ENCODE measurements at regions not wholly inside any gene's neighbourhood (a gene's known extent, or its start where the extent isn't known, plus 50 kb on each side); places are given as distances from the start of the nearest gene placed in this dataset.

DNA sequence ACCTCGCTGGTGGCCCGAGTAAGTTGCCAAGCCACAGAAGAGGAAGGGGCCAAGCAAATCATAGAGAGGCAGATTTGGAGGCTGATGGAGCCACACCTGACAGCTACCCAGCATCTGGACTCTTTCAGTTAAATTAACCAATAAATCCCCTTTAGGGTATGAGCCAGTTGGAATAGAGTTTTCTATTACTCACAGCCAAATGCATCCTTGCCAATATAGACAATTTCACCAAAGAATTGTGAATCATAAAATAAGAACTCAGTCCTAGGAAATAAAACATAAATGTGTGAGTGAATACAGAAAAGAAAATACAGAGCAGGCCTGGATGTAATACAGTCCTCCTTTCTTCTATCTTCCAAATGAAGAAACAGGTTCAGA lies 161.6 kb upstream of the ANKRD28 start:
- Histone ChIP-seq H3K9me3 (ENCODE audit: control insufficient read depth, insufficient read depth, low read length) (no peaks in the 10 kb centered on the region), H3K4me3 (ENCODE audit: low read depth, low read length) (no peak overlapping the region), H3K4me1 (ENCODE audit: control insufficient read depth, insufficient read depth, low read length) (no peaks in the 10 kb centered on the region)

DNA sequence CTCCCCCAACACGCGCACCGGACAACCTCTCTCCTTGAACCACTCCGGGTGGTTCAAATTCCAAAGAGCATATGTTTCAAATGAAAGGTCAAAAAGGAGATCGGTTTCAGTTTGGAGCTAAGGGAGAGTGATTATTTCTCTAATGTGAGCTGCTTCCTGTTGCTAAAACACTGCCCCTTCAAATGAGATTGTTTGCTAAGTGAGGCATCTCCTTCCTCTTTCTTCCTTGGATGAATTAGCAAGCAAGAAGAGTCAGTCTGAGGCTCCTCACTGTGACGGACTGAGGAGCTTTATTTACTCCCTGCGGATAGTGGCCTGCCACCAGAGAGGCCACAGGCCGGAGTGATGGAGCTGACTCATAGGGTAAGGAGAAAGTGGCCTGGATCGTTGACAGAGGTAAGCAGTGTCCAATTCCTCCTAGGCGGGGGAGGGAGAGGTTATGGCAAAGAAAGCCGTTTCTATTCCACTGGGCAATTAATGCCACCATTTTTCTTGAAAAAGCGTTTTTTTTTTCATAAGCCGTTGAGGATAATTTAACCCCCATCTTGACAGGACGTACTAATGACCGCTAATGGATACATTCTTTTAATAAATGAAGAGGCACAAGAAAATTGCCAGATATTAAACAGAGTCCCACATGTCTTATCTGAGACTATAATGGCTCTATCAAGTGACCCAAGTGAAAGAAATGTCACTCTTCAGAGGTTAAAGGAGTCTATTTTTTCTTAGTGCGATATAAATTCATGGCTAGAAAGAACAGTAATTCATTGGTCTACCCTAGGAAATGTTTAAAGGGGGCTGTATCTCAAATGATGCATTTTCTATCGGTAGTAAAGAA lies 167.0 kb upstream of the ANKRD28 start:
- no peaks in the 10 kb centered on the region for H3K36me3 ChIP-seq (ENCODE audit: control insufficient read depth, insufficient read depth, low read length)
- H3K4me1 ChIP-seq (ENCODE audit: control insufficient read depth, insufficient read depth, low read length), result no peaks in the 10 kb centered on the region
- H3K27me3 ChIP-seq (ENCODE audit: control insufficient read depth, insufficient read depth, low read length), result no peaks in the 10 kb centered on the region
- H3K9ac ChIP-seq (ENCODE audit: low read depth, low read length), result no peak overlapping the region
- no peak overlapping the region for H3K4me3 ChIP-seq (ENCODE audit: low read depth, low read length)
- no peaks in the 10 kb centered on the region for H3K9me3 ChIP-seq (ENCODE audit: control insufficient read depth, insufficient read depth, low read length)

More for the DNA sequence above, 161.6 kb upstream of the ANKRD28 start:
- Histone ChIP-seq H3K36me3 (ENCODE audit: control insufficient read depth, insufficient read depth, low read length) (no peaks in the 10 kb centered on the region), H3K27me3 (ENCODE audit: control insufficient read depth, insufficient read depth, low read length) (no peaks in the 10 kb centered on the region), H3K9ac (ENCODE audit: low read depth, low read length) (no peak overlapping the region)

DNA sequence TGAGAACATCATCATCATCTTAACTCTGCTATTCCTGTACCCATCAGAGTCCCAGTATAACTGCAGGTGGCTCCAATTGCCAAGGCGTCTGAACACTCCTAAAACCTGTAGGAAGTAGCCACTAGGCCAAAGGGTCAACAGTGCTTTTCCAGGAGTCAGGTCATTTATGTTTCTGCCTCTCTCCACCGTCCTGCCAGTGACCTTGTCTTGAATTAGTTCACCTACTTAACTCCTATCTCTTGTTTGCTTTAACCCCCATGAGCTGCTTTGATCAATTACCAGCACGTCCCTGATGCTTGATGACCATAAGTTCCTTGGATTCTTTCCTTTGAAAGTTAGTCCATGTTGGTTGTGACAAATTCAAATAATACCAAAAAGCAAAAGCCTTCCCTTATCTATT lies 169.8 kb upstream of the ANKRD28 start:
- H3K4me3 ChIP-seq (ENCODE audit: low read depth, low read length), result no peak overlapping the region
- no peaks in the 10 kb centered on the region for H3K9me3 ChIP-seq (ENCODE audit: control insufficient read depth, insufficient read depth, low read length)
- H3K36me3 ChIP-seq (ENCODE audit: control insufficient read depth, insufficient read depth, low read length), result no peaks in the 10 kb centered on the region
- no peak overlapping the region for H3K9ac ChIP-seq (ENCODE audit: low read depth, low read length)
- H3K4me1 ChIP-seq (ENCODE audit: control insufficient read depth, insufficient read depth, low read length), result no peaks in the 10 kb centered on the region
- no peaks in the 10 kb centered on the region for H3K27me3 ChIP-seq (ENCODE audit: control insufficient read depth, insufficient read depth, low read length)

DNA sequence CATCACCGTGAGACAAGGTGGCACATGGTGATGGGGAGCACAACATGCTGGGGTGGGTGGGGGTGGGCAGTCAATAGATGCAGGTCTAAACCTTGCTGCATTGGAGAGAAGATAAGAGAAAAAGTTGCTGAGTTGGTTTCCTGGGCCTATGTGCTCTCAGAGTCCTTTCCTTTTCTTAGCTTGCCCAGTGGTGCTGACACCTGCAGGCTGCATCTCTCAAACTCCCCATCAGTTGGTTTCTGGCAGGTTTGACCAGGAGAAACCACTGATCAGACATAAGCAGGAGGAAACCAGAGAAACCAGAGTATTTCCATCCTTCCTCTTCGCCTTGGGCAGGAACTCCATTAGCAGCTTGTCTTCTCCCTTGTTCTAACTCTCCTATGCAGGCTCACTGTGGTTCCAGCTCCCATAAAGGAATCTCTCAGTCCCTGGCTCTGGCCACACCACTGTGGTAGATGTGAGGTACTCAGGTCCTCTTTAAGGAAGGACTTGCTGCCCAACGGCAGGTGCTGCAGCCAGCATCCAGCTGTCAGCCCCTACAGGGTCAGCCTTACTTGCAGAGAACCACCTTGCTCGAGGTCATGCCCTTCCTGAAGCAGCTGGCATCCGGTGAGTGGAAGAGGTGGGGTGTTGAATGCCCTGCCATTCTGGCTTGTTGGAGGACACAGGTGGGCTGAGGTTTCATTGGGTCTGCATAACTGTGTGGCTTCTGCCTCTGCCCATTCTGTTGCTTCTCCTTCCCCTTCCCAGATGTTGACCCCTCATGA lies 172.3 kb upstream of the ANKRD28 start:
- H3K9ac ChIP-seq (ENCODE audit: low read depth, low read length), result no peak overlapping the region
- H3K4me1 ChIP-seq (ENCODE audit: control insufficient read depth, insufficient read depth, low read length), result peaks cover 2% of the 10 kb centered on the region
- no peaks in the 10 kb centered on the region for H3K9me3 ChIP-seq (ENCODE audit: control insufficient read depth, insufficient read depth, low read length)
- H3K36me3 ChIP-seq (ENCODE audit: control insufficient read depth, insufficient read depth, low read length), result no peaks in the 10 kb centered on the region
- no peaks in the 10 kb centered on the region for H3K27me3 ChIP-seq (ENCODE audit: control insufficient read depth, insufficient read depth, low read length)
- no peak overlapping the region for H3K4me3 ChIP-seq (ENCODE audit: low read depth, low read length)

DNA sequence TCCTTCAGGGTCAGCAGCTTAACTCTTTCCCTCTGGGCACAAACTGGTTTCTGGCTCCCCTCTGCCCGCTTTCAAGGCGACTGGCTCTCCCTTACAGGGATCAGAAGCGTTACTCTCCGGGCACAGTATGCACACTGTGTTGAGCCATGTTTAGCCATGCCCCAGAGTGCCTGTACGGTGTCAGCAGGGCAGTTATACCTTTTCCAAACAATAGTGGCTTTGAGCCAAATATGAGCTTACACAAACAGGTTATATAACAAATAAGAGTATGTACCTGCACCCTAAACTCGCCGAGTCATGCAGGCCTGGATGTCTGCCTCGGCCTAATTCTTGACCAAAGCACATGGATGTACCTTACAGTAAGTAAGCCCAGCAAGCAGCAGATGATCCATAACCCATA lies 175.6 kb upstream of the ANKRD28 start:
- H3K36me3 ChIP-seq (ENCODE audit: control insufficient read depth, insufficient read depth, low read length), result no peaks in the 10 kb centered on the region
- no peak overlapping the region for H3K4me3 ChIP-seq (ENCODE audit: low read depth, low read length)
- H3K9ac ChIP-seq (ENCODE audit: low read depth, low read length), result no peak overlapping the region
- H3K27me3 ChIP-seq (ENCODE audit: control insufficient read depth, insufficient read depth, low read length), result no peaks in the 10 kb centered on the region
- H3K4me1 ChIP-seq (ENCODE audit: control insufficient read depth, insufficient read depth, low read length), result peaks cover 2% of the 10 kb centered on the region
- no peaks in the 10 kb centered on the region for H3K9me3 ChIP-seq (ENCODE audit: control insufficient read depth, insufficient read depth, low read length)

DNA sequence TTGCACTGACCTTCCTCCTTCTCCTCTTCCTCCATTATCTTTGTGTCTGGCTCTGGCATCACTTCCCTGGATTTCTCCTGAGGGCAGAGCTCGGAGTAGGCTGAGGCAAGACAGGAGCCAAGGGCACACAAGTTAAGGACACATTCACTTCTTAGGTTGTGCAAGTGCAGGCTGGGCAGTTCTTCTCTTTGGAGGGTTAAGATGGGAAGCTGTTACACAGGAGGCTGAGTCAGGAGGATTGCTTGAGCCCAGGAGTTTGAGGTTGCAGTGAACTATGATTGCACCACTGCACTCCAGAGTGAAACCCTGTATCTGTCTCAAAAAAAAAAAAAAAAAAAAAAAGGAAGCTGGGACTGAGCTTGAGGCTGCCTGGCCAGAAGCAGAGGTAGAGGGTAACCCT lies 176.2 kb upstream of the ANKRD28 start:
- Histone ChIP-seq H3K4me3 (ENCODE audit: low read depth, low read length) (no peak overlapping the region), H3K36me3 (ENCODE audit: control insufficient read depth, insufficient read depth, low read length) (no peaks in the 10 kb centered on the region), H3K27me3 (ENCODE audit: control insufficient read depth, insufficient read depth, low read length) (no peaks in the 10 kb centered on the region), H3K9me3 (ENCODE audit: control insufficient read depth, insufficient read depth, low read length) (no peaks in the 10 kb centered on the region), H3K9ac (ENCODE audit: low read depth, low read length) (no peak overlapping the region), H3K4me1 (ENCODE audit: control insufficient read depth, insufficient read depth, low read length) (peaks cover 2% of the 10 kb centered on the region)

DNA sequence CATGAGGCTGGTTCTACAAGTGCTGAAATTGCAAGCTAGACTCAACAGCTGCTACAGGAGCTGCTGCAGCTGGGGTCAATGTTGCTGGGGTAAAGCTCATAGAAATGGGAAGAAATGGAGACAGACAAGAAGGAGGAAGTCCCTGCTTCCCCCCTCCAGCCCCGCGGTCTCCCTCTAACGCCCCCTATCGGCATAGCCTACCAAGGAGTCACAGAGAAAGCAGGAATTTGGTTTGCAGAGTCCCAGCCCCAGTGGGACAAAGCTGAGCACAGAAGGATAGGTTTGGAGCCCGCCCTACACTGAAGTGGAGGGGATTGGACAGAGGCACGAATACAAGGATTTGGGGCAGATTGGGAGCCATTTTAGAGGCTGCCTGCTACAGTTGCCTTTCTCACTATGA lies 176.9 kb upstream of the ANKRD28 start:
- Histone ChIP-seq H3K36me3 (ENCODE audit: control insufficient read depth, insufficient read depth, low read length) (no peaks in the 10 kb centered on the region), H3K27me3 (ENCODE audit: control insufficient read depth, insufficient read depth, low read length) (no peaks in the 10 kb centered on the region), H3K4me1 (ENCODE audit: control insufficient read depth, insufficient read depth, low read length) (peaks cover 2% of the 10 kb centered on the region), H3K4me3 (ENCODE audit: low read depth, low read length) (no peak overlapping the region), H3K9me3 (ENCODE audit: control insufficient read depth, insufficient read depth, low read length) (no peaks in the 10 kb centered on the region), H3K9ac (ENCODE audit: low read depth, low read length) (no peak overlapping the region)

DNA sequence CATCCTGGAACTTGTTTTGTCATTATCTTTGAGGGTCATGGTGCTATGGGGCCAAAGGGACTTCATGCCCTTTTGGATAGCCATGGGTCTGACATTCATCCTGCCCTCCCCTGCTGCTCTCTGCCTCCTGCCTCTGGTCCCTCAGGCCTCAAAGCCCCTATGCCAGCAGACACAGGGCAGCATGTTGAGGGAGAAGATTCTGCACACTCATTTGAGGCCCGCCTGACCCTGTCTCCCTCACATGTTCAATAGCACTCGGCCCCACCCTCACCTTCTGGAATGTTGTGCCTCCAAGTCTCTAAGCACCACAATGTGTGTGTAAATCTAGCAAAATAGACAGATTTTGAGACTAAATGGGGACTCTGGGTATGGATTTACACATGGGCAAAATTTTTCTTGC lies 178.7 kb upstream of the ANKRD28 start:
- H3K9ac ChIP-seq (ENCODE audit: low read depth, low read length), result no peak overlapping the region
- H3K4me1 ChIP-seq (ENCODE audit: control insufficient read depth, insufficient read depth, low read length), result peaks cover 2% of the 10 kb centered on the region
- no peaks in the 10 kb centered on the region for H3K36me3 ChIP-seq (ENCODE audit: control insufficient read depth, insufficient read depth, low read length)
- H3K27me3 ChIP-seq (ENCODE audit: control insufficient read depth, insufficient read depth, low read length), result no peaks in the 10 kb centered on the region
- no peak overlapping the region for H3K4me3 ChIP-seq (ENCODE audit: low read depth, low read length)
- no peaks in the 10 kb centered on the region for H3K9me3 ChIP-seq (ENCODE audit: control insufficient read depth, insufficient read depth, low read length)

DNA sequence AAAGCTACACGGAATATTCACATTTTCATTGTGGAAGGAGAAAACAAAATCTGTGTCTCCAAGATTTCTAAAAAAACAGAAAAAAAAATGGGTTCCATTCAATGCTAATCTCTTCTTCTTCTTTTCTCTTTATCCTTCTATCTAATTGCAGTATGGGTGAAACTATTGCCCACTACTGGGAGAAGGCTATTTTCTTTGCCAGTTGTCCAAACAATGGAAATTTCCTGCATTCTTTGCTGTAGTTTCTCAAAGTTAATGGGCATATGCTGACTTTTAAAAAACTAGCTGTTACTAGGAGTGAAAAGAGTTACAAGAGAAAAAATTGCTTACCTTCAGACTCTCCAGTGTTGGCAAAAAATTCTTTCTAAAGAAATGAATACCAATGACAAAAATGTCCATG lies 179.3 kb upstream of the ANKRD28 start:
- H3K9me3 ChIP-seq (ENCODE audit: control insufficient read depth, insufficient read depth, low read length), result no peaks in the 10 kb centered on the region
- peaks cover 2% of the 10 kb centered on the region for H3K4me1 ChIP-seq (ENCODE audit: control insufficient read depth, insufficient read depth, low read length)

DNA sequence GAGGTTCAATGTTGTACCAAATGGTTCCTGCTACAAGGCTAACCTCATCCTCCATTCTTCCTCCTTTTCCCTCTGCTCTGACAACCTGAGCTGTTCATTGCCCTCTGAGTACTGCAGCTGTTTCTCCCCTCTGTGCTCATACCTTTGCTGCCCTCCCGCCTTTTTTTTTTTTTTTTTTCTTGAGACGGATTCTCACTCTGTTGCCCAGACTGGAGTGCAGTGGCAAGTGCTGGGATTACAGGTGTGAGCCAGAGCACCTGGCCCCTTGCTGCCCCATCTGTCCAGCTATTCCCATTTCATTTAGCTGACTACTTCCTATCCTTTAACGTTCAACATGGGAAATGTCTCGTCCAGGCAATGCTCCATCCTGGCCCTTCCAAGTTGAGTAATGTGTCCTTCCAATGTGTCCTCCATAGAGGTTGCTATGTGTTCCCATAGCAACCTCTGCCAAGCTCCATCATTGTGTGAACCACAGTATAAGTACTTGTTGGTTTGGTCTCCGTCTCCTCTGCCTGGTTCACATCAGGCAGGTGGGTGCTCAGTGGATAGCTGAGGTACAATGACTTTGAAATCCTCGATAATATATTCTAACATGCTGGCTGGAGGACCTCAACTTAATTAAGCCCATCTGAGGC lies 179.9 kb upstream of the ANKRD28 start:
- no peaks in the 10 kb centered on the region for H3K27me3 ChIP-seq (ENCODE audit: control insufficient read depth, insufficient read depth, low read length)
- H3K9me3 ChIP-seq (ENCODE audit: control insufficient read depth, insufficient read depth, low read length), result no peaks in the 10 kb centered on the region
- H3K4me1 ChIP-seq (ENCODE audit: control insufficient read depth, insufficient read depth, low read length), result peaks cover 2% of the 10 kb centered on the region
- no peak overlapping the region for H3K4me3 ChIP-seq (ENCODE audit: low read depth, low read length)
- H3K36me3 ChIP-seq (ENCODE audit: control insufficient read depth, insufficient read depth, low read length), result no peaks in the 10 kb centered on the region
- H3K9ac ChIP-seq (ENCODE audit: low read depth, low read length), result no peak overlapping the region

More for the DNA sequence above, 179.3 kb upstream of the ANKRD28 start:
- Histone ChIP-seq H3K4me3 (ENCODE audit: low read depth, low read length) (no peak overlapping the region), H3K36me3 (ENCODE audit: control insufficient read depth, insufficient read depth, low read length) (no peaks in the 10 kb centered on the region), H3K27me3 (ENCODE audit: control insufficient read depth, insufficient read depth, low read length) (no peaks in the 10 kb centered on the region), H3K9ac (ENCODE audit: low read depth, low read length) (no peak overlapping the region)

DNA sequence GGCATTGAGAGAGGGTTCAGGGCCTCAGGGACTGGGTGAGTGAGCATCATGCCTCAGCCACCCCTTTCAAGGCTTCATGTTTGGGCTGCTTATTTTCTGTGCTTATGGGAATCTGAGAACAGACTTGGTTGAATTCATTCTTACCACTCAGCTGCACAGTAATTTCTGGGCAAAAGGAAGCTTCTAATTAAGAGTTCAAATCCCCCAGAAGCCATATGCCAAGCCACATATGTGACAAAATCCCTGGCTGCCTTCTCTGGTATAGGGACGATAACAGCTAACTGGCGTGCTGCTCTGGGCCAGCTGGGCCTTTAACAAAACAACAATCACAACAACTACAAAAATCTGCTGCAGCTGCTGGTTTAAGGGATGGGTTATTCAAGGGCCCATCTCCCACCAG lies 181.0 kb upstream of the ANKRD28 start:
- H3K4me1 ChIP-seq (ENCODE audit: control insufficient read depth, insufficient read depth, low read length), result peaks cover 2% of the 10 kb centered on the region
- no peak overlapping the region for H3K4me3 ChIP-seq (ENCODE audit: low read depth, low read length)
- H3K9ac ChIP-seq (ENCODE audit: low read depth, low read length), result no peak overlapping the region
- no peaks in the 10 kb centered on the region for H3K36me3 ChIP-seq (ENCODE audit: control insufficient read depth, insufficient read depth, low read length)
- H3K9me3 ChIP-seq (ENCODE audit: control insufficient read depth, insufficient read depth, low read length), result no peaks in the 10 kb centered on the region
- no peaks in the 10 kb centered on the region for H3K27me3 ChIP-seq (ENCODE audit: control insufficient read depth, insufficient read depth, low read length)
